Transverse colon (tissue), 4 donors: ENCODE measurements at regions not wholly inside any gene's neighbourhood (a gene's known extent, or its start where the extent isn't known, plus 50 kb on each side); places are given as distances from the start of the nearest gene placed in this dataset.

Experiments
- CTCF ChIP-seq, 5 experiments: fragments of 200-600 bp in 3 of 5; fragments of 450-650 bp in 2 of 5; sonication (generic) in 3 of 5; IDR thresholded peaks; 1 replicate in 2 of 5; 2 replicates in 3 of 5; pipeline ENCODE4 v1.5.1; 2016 to 2017; ENCODE audit warnings: antibody characterized with exemption in 5 of 5, inconsistent platforms in 3 of 5, mild to moderate bottlenecking in 2 of 5, moderate library complexity in 1 of 5
- POLR2A ChIP-seq: fragments of 450-650 bp; IDR thresholded peaks from one replicate; pipeline ENCODE4 v1.6.1; 2016; ENCODE audit warnings: antibody characterized with exemption, mild to moderate bottlenecking, moderate library complexity
- POLR2AphosphoS5 ChIP-seq, 3 donors: sonication (generic); formaldehyde crosslinking; IDR thresholded peaks; one replicate each; pipeline ENCODE4 v1.6.1; 2016; ENCODE audit warnings: antibody characterized with exemption in 3 of 3

GRCh38 chr4:8786166-8786565 is 85.5 kb downstream of the HMX1 start:
- no peak for TF ChIP-seq CTCF (IDR thresholded peaks at IDR 0.05)
- TF ChIP-seq POLR2AphosphoS5 (IDR thresholded peaks at IDR 0.05) = no peak
- no peak for TF ChIP-seq POLR2A
